GM06990 (cell line): ENCODE measurements at regions not wholly inside any gene's neighbourhood (a gene's known extent, or its start where the extent isn't known, plus 50 kb on each side); places are given as distances from the start of the nearest gene placed in this dataset.

Experiments
- DNase-seq: peaks from one replicate; pipeline ENCODE4 v3.0.0-alpha.2; 2011; ENCODE audit not compliant: insufficient read length; ENCODE audit errors: extremely low read depth
- H3K27me3 ChIP-seq: replicated peaks from 2 replicates; pipeline ENCODE4 v1.6.0; 2011; ENCODE audit warnings: low read length; ENCODE audit not compliant: control insufficient read depth, insufficient read depth
- H3K36me3 ChIP-seq: 2 replicates; pipeline ENCODE4 v1.5.1; 2011; ENCODE audit warnings: low read length; ENCODE audit not compliant: control insufficient read depth, insufficient read depth
- H3K4me3 ChIP-seq: replicated peaks from 2 replicates; pipeline ENCODE4 v1.5.1; 2011; ENCODE audit warnings: low read depth, mild to moderate bottlenecking, control low read depth, low read length
- TF ChIP-seq, protein P1 (sequence below): IDR thresholded peaks from 2 replicates; pipeline ENCODE4 v1.5.1; 2011; ENCODE audit warnings: low read length, control low read depth, mild to moderate bottlenecking, inconsistent platforms; ENCODE audit not compliant: insufficient read depth, poor library complexity, severe bottlenecking

DNA sequence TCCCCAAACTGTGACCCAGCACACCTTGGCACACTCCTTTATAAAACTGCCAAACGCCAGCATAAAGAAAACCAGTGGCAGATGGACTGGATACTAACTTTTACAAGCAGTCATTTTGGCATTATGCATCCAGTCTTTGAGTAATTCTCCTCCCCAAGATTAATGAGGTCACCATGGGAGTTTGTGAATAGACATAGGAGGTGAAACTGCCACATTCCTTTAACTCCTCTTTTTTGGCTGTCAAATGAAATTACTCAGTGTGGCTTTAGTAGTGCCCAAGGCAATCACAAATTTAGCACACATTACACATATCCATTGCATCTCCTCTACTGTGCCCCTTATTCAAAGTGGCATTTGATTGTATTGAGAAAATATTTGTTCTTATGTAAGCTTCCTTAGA is 315.3 kb upstream of the FGF13 start:
- Histone ChIP-seq H3K4me3 (no peak overlapping the region), H3K27me3 (no peaks in the 10 kb centered on the region), H3K36me3 (no peaks in the 10 kb centered on the region)
- TF ChIP-seq, protein P1, sequence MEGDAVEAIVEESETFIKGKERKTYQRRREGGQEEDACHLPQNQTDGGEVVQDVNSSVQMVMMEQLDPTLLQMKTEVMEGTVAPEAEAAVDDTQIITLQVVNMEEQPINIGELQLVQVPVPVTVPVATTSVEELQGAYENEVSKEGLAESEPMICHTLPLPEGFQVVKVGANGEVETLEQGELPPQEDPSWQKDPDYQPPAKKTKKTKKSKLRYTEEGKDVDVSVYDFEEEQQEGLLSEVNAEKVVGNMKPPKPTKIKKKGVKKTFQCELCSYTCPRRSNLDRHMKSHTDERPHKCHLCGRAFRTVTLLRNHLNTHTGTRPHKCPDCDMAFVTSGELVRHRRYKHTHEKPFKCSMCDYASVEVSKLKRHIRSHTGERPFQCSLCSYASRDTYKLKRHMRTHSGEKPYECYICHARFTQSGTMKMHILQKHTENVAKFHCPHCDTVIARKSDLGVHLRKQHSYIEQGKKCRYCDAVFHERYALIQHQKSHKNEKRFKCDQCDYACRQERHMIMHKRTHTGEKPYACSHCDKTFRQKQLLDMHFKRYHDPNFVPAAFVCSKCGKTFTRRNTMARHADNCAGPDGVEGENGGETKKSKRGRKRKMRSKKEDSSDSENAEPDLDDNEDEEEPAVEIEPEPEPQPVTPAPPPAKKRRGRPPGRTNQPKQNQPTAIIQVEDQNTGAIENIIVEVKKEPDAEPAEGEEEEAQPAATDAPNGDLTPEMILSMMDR = no peak
- DNase-seq = no peak

DNA sequence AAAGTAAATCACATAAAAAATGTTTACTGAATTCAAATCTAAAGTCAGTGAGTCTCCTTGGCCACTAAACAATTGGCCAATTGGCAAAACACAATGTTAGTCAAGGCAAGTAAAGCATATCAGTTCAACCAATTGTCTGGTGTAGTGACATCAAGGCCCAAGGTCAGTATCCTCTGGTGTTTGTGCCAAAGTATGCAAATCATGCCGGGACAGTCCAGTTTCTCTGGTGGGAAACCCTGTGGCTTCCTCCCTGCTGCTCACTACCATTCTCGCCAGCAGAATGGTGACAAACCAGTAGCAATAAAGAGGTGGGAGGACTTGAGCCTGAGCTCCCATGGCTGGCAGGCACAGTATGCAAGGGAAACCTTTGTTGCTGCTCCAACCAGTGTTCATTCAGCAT is 314.9 kb upstream of the FGF13 start:
- no peaks in the 10 kb centered on the region for H3K36me3 ChIP-seq
- TF ChIP-seq, protein P1 = no peak
- H3K4me3 ChIP-seq = no peak overlapping the region
- no peaks in the 10 kb centered on the region for H3K27me3 ChIP-seq
- DNase-seq = no peak

DNA sequence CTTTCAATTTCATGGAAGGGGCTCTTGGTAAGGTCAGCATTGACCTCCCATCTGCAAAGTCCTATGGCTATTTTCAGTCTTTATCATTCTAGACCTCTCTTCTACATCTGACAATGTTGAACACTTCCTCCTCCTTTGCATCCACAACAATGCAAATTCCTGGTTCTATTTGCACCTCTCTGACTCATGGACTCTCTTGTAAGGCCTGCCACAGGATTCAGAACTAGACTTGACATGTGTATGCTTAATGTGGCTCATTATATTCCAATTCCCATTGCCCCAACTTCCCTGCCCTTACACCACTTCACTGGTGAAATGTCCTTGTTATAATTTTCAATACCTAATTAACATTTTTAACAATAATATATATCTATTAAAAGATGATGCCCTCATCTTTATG is 314.3 kb upstream of the FGF13 start:
- Histone ChIP-seq H3K27me3 (no peaks in the 10 kb centered on the region), H3K4me3 (no peak overlapping the region), H3K36me3 (no peaks in the 10 kb centered on the region)
- DNase-seq = no peak
- TF ChIP-seq, protein P1 = no peak

DNA sequence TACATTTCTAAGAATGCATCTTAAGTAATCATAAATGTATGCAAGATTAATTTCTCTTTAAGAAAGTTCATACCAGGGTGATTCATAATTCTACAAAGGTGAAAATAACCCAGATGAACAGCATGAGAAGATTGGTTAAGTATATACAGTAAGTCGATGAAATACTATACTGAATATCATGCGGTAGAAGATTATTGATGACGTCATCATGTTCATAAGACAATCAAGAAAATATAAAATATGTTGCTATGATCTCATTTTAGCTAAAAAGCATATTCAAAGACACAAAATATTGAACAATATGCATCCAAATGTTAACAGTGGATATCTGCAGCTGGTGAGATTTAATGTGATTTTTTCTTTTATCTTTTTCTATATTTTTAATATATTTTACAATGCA is 312.0 kb upstream of the FGF13 start:
- TF ChIP-seq, protein P1 = no peak
- no peaks in the 10 kb centered on the region for H3K27me3 ChIP-seq

DNA sequence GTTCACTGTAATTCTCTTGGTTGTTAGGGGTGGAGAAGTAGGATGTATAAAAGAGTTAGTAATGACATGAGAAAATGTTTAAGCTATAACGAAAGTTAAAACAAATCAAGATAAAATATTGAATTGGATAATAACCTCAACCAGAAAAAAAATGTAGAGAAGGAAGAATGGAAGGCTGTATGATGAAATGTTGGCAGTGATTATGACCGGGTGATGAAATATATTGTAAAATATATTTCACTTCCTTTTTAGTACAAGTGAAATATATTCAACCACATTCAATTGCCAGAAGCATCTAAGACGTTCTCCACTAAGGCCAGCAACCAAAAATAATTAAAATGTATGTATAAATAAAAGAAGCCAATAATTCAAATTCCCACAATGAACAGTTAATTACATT is 309.3 kb upstream of the FGF13 start:
- no peaks in the 10 kb centered on the region for H3K36me3 ChIP-seq
- TF ChIP-seq, protein P1 = no peak
- no peaks in the 10 kb centered on the region for H3K27me3 ChIP-seq
- no peak for DNase-seq
- no peak overlapping the region for H3K4me3 ChIP-seq

More for the DNA sequence above, 312.0 kb upstream of the FGF13 start:
- DNase-seq = no peak
- Histone ChIP-seq H3K36me3 (no peaks in the 10 kb centered on the region), H3K4me3 (no peak overlapping the region)

DNA sequence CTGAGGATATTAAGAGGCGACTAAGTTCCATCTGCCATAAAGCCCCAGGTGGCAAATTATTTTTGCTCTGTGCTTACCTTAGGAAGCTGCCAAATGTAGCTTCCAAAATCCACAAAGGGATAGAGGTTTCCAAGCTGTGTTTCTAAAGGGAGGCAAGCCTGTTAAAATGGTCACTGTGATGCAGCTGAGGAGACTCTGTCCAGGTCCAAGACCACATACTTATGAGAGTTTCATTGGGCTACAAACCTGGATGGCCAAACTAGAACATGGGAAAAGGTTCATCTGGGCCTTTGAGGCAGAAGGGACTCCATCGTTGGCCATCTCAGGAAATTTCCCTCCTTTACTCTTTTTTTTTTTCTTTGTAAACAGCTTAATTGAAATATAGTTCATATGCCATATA is 306.9 kb upstream of the FGF13 start:
- no peak overlapping the region for H3K4me3 ChIP-seq
- no peaks in the 10 kb centered on the region for H3K27me3 ChIP-seq
- DNase-seq = no peak
- no peaks in the 10 kb centered on the region for H3K36me3 ChIP-seq
- TF ChIP-seq, protein P1 = no peak
